NCI-H2196 (cell line): ENCODE measurements at regions not wholly inside any gene's neighbourhood (a gene's known extent, or its start where the extent isn't known, plus 50 kb on each side); places are given as distances from the start of the nearest gene placed in this dataset.
"Not testable (repeated sequence)": the region's sequence is repeated elsewhere in the genome, so short reads cannot be mapped to it uniquely, and the experiment has no call there.

Experiments used
- DNase-seq: peaks from one replicate; lab custom pipeline; 2025; ENCODE audit not compliant: unreplicated experiment; lab: John Stamatoyannopoulos, UW

DNA sequence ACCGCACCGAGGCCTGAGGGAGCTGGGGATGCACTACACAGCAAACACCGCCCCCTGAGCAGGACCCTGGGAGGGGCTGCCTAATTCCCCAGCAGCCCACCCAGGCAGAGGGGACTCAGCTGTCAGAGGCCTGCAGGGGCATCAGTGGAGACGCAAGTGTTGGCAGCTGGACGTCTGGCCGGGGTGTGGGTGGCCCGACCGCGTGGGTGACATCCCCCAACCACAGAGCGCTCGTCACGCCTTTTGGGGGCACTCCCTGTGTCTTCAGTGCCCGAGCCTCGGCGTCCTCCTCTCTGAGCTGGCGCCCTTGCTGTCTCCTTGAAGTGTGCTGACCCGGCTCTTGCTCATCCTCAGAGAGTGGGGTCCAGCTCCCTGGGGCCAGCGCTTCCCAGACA lies 150.2 kb downstream of the BRD1 start:
- no peak for DNase-seq

DNA sequence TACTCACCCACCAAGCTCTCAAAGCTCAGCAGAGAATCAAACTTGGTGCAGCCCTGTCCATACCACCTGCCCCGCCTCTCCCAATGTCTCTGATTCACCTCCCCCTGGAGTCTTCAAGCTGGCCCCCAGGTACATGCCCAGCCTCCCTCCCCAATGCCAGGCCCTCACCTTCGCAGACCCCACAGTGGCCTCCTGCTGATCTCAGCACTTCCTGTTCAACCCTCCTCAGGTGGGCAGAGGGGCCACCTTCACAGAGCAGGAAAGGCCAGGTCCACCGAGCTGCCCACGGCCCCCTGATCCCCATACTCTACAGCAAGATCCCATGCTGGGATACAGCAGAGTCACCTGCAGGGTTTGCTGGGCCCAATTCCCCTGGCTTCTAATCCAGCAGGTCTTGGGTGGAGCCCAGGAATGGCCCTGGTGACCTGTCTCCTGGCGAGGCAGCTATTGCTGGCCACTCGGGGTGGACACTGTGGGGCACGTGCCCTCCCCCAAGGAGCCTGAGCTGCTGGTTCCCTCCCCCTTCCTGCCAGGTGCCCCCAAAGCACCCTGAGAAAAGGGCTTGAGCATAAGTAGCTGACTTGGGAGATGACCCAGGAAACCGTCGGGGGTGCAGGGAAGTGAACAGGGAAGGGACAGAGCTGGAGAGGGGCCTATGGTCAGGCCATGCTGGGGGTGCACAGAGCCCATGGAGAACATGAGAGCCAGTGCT lies 150.7 kb downstream of the BRD1 start:
- no peak for DNase-seq

DNA sequence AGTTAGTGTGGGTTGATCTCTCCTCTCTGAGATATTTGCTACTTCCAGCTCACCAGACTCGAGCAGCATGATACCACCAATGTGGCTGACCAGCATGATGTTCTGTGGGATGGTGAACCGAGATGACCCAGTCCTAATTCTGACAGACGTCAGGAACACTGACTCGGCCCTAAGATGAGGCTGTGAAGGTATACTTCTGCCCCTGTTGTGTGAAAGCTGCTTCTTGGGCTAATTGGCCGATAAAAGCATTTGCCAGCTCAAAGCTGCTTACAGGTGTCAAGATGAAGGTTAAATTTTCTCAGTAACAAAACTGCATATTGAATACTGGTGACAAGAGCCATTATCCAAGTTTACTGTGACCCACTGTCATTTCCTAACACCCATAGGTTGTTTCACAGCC lies 151.4 kb downstream of the BRD1 start:
- no peak for DNase-seq

DNA sequence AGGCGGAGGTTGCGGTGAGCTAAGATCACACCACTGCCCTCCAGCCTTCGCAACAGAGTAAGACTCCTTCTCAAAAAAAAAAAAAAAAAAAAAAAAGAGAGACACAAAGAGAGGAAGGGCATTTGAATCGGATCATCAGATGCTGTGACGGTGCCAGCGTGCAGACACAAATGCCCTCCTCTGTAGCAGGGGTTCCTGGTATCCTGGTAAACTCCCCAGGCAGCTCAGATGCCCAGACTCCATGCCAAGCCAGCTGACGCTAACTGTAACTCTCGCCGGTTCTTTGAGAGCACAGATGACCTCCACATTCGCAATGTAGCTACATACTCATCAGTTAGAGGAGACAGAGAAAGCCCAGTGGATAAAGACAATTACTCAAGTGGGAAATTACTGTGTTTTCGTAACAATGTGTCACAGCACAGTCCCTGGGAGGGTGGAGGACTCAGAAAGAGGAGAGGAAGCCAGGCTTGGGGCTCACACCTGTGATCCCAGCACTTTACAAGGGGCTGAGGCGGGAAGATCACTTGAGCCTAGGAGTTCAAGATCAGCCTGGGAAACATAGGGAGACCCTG lies 153.1 kb downstream of the BRD1 start:
- no peak for DNase-seq

DNA sequence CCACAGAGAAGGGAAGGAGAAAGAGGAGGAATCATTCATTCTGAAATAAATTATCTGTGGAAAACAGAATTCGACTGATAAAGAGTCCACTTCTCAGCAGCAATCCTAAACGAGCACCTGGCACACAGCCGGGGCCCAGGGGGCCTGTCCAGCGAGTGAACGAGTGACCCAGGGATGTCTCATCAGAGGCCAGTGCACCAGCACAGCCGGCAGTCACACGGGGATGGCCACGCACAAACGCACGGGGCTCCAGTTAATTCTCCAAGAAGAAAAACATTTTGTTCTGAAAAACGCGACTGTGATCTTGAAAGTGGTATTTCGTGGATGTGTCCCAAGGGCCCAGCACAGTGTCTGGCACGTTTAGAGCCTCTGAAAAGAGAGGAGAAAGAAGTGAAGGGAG lies 154.6 kb downstream of the BRD1 start:
- DNase-seq = no peak

DNA sequence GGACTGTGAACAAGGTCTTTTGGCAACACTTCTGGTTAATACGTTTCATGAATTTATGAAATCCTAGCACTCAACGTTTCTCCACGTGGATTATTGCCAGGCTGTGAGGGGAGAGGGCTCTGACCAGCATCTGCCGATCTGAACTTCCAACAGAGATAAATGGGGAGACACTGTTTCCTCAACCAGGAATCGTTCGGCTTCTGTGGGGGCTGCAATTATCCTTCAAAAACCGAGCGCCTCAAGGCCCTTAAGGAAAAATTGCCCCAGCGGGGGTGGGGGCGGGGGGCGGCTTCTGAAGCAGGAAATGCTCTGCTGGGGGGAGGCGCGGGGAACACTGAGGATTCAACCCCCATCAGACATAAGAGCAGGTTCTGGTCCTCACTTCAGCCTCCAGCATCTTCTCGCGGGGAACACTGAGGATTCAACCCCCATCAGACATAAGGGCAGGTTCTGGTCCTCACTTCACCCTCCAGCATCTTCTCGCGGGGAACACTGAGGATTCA lies 155.6 kb downstream of the BRD1 start:
- no peak for DNase-seq

DNA sequence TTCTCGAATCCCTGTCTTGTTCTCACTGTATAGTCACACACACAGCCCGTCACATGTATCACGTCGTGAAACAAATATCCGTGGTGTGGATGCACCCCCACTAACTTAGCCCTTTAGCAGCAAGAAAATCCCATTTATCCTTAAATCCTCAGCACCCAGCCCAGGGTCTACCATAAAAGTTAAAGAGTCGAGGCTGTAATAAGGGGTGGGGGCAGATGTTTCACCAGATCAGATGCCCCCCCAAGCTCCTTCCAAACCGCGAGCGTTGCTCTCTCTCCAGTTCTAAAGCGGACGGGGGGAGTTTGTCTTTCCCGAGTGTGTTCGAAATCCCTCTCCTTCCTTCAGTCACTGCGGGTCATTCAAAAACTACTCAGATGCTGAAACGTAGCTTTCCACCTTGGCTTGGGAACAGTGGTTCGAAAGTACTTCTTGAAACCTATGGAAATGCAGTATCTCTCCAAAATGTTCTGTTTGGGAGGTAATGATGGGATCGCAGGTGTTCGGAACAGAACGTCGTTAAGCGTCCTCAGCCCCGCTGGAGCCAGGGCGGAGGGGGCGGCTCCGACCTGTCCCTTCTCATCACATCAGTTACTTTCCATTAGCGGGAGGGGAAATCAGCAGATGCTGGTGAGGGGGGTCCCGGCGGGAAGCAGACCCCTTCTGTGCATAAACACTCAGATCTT lies 156.2 kb downstream of the BRD1 start:
- no peak for DNase-seq

DNA sequence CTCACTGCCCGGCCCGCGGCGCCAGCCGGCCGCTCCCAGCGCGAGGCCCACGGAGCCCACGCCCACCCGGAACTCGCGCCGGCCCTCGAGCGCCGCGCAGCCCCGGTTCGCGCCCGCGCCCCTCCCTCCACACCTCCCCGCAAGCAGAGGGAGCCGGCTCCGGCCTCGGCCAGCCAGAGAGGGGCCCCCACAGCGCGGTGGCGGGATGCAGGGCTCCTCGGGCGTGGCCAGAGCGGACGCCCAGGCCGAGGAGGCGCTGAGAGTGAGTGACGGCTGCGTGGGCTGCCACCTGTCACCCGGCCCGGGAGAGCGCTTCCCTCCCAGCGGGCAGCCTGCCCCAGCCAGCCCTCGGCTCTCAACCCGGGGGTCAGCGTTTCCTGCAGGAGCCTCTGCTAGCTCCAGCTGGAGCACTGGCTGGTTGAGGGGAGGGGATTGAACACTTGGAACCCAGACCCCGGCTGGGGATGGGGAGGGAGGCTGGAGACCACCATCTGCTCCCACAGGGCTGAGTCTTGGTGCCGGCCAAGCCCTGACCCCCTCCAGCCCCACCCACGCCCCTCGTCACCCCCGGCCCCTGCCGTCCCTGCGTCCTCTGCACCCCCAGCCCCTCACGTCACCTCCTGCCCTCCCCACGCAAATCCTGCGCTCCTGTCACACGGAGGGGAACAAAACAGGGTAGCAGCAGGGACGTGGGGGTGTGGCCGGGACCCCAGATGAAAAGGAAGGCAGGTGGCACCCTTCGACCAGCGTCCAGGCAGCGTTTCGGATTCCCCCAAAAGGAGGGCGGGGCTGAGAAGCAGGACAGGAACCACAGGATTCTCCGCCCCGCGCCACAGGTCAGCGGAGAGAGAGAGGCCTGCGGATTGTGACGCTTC lies 157.0 kb downstream of the BRD1 start:
- DNase-seq = no peak

DNA sequence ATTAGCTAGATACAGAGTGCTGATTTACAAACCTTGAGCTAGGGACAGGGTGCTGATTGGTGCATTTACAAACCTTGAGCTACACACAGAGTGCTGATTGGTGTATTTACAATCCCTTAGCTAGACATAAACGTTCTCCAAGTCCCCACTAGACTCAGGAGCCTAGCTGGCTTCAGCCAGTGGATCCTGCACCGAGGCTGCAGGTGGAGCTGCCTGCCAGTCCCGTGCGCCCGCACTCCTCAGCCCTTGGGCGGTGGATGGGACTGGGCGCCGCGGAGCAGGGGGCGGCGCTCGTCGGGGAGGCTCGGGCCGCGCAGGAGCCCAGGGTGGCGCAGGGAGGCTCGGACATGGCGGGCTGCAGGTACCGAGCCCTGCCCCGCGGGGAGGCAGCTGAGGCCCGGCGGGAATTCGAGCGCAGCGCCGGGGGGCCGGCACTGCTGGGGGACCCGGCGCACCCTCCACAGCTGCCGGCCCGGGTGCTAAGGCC lies 157.7 kb downstream of the BRD1 start:
- not testable (repeated sequence) for DNase-seq

DNA sequence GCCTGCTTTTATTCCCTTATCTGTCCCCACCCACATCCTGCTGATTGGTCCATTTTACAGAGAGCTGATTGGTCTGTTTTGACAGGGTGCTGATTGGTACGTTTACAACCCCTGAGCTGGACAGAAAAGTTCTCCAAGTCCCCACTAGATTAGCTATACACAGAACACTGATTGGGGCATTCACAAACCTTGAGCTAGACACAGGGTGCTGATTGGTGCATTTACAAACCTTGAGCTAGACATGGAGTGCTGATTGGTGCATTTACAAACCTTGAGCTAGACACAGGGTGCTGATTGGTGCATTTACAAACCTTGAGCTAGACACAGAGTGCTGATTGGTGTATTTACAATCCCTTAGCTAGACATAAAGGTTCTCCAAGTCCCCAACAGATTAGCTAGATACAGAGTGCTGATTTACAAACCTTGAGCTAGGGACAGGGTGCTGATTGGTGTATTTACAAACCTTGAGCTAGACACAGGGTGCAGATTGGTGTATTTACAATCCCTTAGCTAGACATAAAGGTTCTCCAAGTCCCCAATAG lies 158.2 kb downstream of the BRD1 start:
- DNase-seq = not testable (repeated sequence)

DNA sequence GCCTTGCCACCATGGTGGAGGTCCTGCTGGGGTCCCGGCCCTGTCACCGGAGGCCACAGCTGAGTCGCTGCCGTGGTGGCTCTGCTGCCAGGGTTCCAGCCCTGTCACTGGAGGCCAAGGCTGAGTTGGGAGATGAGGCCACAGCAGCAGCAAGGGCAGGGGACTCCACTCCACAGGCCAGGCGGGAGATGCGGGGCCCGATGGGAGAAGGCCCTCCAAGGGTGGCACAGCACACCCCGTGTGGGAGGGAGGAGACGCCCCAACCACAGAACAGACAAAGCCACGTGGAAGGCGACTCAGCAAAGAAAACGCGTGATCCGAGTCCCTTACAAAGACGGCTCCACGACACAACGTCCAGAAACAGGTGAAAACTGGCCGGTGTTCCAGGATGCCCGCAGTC lies 159.3 kb downstream of the BRD1 start:
- no peak for DNase-seq

DNA sequence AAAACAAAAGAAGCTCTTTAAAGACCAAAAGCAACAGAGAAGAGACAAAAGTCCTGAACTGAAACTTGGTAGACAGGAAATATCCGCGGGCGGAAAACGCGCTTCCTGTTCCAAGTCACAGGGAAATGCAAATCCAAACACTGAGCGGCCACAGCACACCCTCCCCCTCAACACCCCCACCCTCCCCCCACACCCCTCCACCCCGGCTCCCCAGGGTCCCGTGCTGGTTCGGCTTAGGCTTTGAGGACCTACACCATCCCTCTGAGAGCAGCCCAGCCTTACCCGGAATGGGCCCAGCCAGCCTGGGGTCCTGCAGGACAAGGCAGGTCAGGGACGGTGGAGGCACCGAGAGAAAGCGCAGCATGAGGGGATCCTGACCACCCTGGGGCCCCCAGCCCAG lies 160.4 kb downstream of the BRD1 start:
- DNase-seq = no peak

DNA sequence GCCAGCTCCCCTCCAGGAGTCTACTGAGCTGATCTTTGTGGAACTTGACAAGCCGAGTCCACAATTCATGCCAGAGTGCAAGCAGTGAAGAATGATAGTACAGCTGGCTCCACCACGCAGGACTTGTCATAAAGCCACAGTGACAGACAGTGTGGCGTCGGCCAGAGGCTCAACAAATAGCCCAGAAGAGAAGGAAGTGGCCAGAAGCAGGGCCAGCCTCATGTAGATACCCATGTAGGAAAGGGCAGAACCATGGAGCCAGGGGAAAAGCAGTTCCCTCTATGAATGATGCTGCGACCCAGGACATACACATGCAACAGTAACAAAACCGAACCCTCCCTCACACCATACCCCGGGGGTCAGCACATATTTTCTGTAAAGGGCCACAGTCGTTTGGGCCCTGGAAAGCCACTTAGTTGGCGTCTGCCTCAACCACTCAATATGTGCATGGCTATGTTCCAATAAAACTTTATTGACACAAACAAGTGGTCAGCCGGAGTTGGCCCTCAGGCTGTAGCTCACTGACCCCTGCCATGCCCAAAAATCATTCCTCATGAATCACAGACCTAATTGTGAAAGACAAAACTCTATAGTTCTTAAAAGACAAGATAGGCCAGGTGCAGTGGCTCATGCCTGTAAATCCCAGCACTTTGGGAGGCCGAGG lies 161.4 kb downstream of the BRD1 start:
- DNase-seq = no peak

DNA sequence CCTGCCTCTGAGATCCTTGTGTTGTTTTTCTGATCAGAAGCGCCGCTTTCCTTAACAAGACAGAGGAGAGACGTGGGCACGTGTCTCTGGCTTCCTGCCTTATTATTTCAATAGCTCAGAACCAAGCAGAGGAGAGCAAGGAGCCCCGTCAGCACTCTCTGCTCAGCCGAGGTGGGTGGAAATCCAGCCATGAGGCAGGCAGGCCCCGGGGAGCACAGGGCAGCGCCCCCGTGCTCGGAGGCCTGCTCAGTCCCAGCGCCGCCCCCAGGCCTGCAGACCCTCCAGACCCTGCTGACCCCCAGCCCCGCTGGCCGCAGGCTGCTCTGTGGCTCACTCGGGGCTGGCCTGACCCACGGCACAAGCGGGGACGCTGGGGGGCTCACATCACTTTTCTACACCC lies 162.8 kb downstream of the BRD1 start:
- DNase-seq = no peak

DNA sequence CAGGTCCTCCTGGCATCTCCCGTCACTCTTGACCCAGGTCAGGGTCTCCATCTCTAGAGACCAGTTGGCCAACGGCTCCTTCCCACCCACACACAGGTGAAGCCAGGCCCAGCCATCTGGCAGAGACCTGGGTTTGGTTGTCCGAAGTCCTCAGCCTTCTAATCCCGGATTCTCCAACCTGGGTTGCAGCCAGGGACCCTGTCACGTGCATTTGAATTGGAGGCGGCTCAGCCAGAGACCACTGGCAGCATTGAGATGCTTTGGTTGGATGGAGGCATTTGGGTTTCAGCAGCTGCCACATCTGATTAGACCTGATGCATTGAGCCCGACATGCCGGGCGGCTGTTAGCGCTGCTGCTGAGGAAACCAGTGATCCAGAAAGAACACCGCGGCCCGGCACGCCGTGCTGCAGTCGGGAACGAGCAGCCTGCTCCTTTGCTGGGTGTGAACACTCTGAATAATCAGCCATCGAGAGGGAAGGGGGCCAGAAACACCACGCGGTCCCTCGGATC lies 163.2 kb downstream of the BRD1 start:
- DNase-seq = no peak

DNA sequence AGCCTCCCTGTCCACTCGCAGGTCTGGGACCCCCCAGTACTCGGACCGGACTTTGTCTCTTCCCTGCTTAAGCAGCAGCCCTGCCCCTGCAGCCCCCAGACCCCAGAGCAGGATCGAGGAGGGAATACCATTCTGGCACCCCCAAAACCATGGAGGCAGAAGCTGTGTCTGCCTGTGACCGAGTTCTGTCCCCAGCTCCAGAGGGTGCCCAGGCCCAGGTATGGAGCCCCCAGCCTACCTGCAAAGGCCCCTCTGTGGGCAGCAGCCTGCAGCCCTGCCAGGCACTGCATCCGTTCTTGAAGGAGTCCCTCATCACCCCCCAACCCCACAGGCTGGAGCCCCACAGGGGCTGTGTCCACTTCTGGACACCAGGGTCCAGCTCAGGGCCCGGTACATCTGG lies 163.8 kb downstream of the BRD1 start:
- DNase-seq = no peak

DNA sequence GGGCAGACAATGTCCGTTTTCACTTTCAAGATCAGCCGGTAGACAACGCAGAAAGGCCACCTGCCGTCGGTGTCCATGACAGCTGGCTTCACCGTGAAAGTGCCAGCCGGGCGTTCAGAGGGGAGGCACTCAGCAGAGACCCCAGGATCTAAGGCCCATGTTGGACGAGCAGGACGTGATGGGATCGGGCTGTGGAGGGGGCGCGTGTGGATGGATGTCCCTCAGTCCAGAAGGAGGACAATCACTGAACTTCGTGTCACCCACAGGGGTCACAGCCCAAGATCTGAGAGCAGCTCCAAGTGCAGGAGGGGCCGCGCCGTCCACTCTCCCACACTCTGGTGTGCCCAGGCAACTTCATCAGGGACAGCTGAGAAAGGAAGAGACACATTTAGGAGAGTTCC lies 164.4 kb downstream of the BRD1 start:
- no peak for DNase-seq

DNA sequence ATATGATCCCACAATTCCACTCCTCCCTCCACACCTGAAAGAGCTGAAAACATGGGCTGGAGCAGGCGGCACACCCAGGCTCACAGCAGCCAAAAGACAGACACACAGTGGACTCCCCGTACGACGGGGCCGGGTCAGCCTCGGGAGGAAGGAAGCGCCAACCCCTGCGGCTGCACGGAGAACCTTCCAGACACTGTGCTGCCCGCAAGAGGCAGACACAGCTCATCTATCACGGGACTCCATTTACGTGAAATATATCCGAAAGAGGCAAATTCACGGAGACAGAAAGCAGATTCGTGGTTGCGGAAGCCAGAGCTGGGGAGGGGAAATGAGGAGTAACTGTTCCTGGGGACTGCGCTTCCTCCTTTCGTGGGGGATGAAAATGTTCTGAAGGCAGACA lies 165.0 kb downstream of the BRD1 start:
- DNase-seq = no peak

DNA sequence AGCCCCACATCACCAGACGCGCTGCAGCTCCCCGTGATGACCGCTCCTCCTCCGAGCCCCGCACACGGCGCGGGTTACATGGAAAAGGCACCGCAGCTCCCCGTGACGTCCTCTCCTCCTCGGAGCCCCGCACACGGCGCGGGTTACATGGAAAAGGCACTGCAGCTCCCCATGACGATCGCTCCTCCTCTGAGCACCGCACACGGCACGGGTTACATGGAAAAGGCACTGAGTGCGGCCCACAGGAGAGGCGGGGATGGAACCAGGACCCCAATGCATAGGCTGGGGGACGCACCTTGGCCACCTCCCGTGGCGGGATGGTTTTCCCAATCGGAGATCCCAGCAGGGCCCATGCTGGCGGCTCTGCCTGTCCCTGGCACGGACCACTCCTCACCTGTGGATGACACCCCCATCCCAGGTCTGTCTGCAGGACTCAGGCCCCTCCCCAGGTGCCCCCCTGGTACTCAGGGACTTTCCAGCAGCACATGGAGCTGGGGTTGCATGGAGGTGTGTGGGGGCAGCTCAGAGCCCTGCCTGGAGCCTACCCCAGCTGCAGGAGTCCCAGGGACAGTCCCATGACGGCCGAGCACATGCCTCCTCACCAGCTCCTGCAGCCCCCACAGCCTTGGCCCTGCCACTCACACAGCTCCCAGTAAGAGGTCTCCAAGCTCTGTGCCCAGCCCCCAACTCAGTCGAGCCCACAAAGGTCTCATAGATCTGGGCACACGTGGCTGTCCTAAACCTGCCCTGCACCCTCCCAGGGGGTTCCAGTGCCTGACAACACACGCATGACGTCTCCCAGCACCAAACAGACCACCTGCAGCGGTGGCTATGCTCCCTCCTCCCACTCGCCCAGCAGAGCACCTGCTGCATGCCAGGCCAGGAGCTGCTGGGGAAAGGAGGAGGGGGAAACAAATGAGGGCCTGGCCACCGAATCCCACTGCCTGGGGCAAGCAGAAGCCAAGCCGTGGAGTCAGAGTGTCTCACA lies 166.6 kb downstream of the BRD1 start:
- DNase-seq = no peak
